ENCODE measurements at regions not wholly inside any gene's neighbourhood (a gene's known extent, or its start where the extent isn't known, plus 50 kb on each side); places are given as distances from the start of the nearest gene placed in this dataset.

- Histone ChIP-seq H2AK5ac (ENCODE audit: insufficient read length, low read length) (no peak overlapping the region), H2BK15ac (ENCODE audit: low read depth, low read length) (no peak overlapping the region), H4K91ac (ENCODE audit: insufficient read length, low read depth, low read length) (no peak overlapping the region), H4K8ac (replicated peaks; ENCODE audit: insufficient read length, low read depth, low read length) (no peak overlapping the region), H2BK20ac (ENCODE audit: low read depth, low read length, poor library complexity, severe bottlenecking) (no peak overlapping the region), H4K5ac (ENCODE audit: insufficient read length, low read depth, low read length) (no peak overlapping the region), H3K9me3 (ENCODE audit: control insufficient read depth, low read depth, low read length) (no peaks in the 10 kb centered on the region), H2BK120ac (ENCODE audit: low read depth, low read length, poor library complexity, severe bottlenecking) (no peak overlapping the region), H3K9ac (ENCODE audit: extremely low read depth, insufficient read length, low read length) (no peak overlapping the region), H3K79me2 (ENCODE audit: insufficient read depth, low read length) (no peaks in the 10 kb centered on the region), H3K56ac (ENCODE audit: insufficient read length, low read depth, low read length) (no peak overlapping the region), H3K79me1 (ENCODE audit: insufficient read depth, low read depth, low read length, poor library complexity, severe bottlenecking) (no peaks in the 10 kb centered on the region), H3K4me1 (ENCODE audit: insufficient read depth, low read length) (no peaks in the 10 kb centered on the region), H3K23me2 (ENCODE audit: insufficient read length, low read depth, low read length, poor library complexity, severe bottlenecking) (no peaks in the 10 kb centered on the region), H2BK5ac (ENCODE audit: insufficient read length, low read length) (no peak overlapping the region), H3K4ac (ENCODE audit: low read depth, low read length) (no peak overlapping the region), H3K27me3 (ENCODE audit: insufficient read depth, low read length) (no peaks in the 10 kb centered on the region), H3K4me2 (ENCODE audit: insufficient read depth, insufficient read length, low read length) (no peak overlapping the region), H3K14ac (ENCODE audit: insufficient read depth, low read length) (no peak overlapping the region), H2BK12ac (ENCODE audit: insufficient read length, low read depth, low read length) (no peak overlapping the region), H3T11ph (ENCODE audit: low read length) (no peak overlapping the region), H4K20me1 (ENCODE audit: control insufficient read depth, insufficient read depth, insufficient read length) (no peaks in the 10 kb centered on the region), H3K27ac (ENCODE audit: insufficient read length, low read depth, low read length) (no peak overlapping the region), H3K18ac (ENCODE audit: insufficient read length, low read depth, low read length) (no peak overlapping the region), H2AFZ (ENCODE audit: low read length) (no peak overlapping the region), H3K23ac (ENCODE audit: insufficient read length, low read depth, low read length) (no peak overlapping the region)
- DNase-seq = no peak
- H3K9me3 Mint-ChIP-seq = no peaks in the 10 kb centered on the region
- H3K4me1 Mint-ChIP-seq = peaks cover 6 to 11% of the 10 kb centered on the region in 2 experiments; a peak in 3 of 4 replicates
- no peak for TF ChIP-seq CTCF (conservative IDR thresholded peaks at IDR 0.05)
- WGBS (ENCODE audit: extremely low coverage, insufficient read length, low lambda C conversion rate) = no CpG with 5 or more reads among the region's 3 CpGs
- no peaks in the 10 kb centered on the region for H3K36me3 Mint-ChIP-seq (ENCODE audit: insufficient read depth in 1 of 3, low read depth in 3 of 3)
- H3K4me3 Mint-ChIP-seq = no peak overlapping the region
- no peak overlapping the region; a peak in 1 of 7 replicates for H3K27ac Mint-ChIP-seq
- no peaks in the 10 kb centered on the region; the same call in 1 of the 2 replicates for H3K27me3 Mint-ChIP-seq (ENCODE audit: low read depth)
These were observed 159.3 kb upstream of the LMO4 start for GRCh38 chr1:87169263-87169910.
